C4-2B (cell line): ENCODE measurements at regions not wholly inside any gene's neighbourhood (a gene's known extent, or its start where the extent isn't known, plus 50 kb on each side); places are given as distances from the start of the nearest gene placed in this dataset.

Experiments used
- H3K27ac ChIP-seq: fragments of 450-650 bp; 2 replicates; pipeline ENCODE4 v1.5.1; 2017
- ZFX ChIP-seq: fragments of 450-650 bp; IDR thresholded peaks from 2 replicates; pipeline ENCODE4 v1.6.1; 2017
- TF ChIP-seq, protein P1 (sequence below): fragments of 450-650 bp; conservative IDR thresholded peaks from 2 replicates; pipeline ENCODE4 v1.5.1; 2017; ENCODE audit warnings: mild to moderate bottlenecking

DNA sequence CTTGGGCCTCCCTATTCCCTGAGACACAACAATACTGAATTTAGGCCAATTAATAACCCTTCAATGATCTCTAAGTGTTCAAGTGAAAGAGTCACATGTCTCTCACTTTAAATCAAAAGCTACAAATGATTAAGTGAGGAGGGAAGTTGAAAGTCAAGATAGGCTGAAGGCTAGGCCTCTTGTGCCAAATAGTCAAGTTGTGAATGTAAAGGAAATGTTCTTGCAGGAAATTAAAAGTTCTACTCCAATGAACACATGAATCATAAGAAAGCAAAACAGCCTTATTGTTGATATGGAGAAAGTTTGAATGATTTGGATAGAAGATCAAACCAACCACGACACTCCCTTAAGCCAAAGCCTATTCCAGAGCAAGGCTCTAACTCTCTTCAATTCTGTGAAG is 286.9 kb downstream of the MEIS1 start:
- no peak overlapping the region for H3K27ac ChIP-seq
- no peak for TF ChIP-seq ZFX
- TF ChIP-seq, protein P1, sequence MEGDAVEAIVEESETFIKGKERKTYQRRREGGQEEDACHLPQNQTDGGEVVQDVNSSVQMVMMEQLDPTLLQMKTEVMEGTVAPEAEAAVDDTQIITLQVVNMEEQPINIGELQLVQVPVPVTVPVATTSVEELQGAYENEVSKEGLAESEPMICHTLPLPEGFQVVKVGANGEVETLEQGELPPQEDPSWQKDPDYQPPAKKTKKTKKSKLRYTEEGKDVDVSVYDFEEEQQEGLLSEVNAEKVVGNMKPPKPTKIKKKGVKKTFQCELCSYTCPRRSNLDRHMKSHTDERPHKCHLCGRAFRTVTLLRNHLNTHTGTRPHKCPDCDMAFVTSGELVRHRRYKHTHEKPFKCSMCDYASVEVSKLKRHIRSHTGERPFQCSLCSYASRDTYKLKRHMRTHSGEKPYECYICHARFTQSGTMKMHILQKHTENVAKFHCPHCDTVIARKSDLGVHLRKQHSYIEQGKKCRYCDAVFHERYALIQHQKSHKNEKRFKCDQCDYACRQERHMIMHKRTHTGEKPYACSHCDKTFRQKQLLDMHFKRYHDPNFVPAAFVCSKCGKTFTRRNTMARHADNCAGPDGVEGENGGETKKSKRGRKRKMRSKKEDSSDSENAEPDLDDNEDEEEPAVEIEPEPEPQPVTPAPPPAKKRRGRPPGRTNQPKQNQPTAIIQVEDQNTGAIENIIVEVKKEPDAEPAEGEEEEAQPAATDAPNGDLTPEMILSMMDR = no peak

DNA sequence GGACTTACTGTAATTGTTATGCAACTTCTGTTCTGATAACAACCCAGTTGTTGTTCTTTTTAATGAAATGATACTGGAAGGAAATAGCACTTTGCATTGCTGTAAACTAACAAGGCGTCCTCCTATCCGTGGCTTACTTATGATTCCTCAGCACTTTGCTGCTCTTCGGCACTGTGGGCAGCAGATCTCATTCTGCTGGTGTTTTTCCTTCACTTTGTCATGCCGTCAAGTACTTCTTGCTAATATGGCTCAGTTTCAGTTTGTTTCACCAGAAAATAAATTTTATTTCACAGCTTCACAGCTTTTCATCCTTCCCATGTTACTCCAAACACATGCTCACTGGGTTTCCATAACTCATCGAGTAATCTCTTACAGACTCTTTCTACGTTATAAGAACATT is 289.3 kb downstream of the MEIS1 start:
- TF ChIP-seq ZFX = no peak
- TF ChIP-seq, protein P1 = no peak
- no peak overlapping the region for H3K27ac ChIP-seq

DNA sequence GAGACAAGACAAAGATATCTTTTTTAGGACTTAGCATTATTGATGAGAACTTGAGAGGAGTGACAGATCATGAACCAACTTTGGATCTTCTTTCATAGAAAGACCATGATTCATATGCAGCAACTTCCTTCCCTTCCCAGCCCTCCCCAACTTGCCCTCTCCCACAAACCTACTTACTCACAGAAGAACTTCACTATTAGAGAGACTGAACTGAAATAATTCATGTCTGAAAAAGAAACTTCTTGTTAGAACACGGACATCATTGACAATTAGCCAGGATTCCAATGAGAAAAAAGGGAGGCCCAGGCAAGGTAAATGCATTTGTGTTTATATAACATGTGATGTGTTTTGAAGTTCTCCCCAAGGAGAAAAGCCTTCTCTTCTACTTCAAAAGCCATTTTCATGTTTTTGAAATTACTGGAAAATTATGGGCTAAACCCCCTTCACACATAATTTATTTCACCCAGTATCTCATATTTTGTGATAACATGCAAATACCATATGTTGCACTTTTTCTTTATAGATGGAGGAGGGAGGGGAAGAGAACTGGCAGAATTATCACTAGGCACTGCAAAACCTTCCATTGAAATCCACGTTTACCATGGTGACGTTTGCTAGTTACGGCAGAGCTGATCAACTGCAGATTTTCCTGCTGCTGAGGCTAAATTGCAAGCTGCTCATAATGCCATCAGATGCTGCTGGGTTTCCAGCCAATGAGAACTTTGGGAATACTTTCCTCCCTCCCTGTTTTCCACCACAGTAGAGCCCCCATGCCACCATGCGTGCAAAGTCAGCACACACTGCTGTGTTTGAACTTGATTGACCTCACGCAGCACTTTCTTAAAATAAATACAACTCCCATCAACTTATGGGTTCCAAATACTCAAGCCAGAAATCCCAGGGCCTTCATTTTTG is 294.7 kb downstream of the MEIS1 start:
- TF ChIP-seq, protein P1 = no peak
- no peak for TF ChIP-seq ZFX

DNA sequence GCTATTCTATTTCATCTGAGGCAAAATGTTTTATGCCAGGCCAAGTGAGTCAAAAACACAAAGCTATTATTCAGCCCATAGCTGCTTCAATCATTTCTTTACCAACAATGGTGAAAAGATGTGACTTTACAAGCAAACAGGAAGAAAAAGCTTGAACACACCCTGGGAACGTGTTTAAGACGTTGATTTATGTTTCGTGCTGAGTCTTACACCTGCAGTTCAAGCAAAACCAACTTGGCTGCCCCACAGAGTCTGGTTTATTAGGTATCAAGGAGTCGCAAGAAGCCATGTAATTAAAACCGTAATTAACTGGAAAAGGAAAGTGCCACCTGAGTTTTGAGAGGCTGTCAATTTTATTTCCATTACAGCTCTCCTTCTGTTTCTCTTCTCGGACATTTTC is 295.5 kb downstream of the MEIS1 start:
- no peak overlapping the region for H3K27ac ChIP-seq
- TF ChIP-seq ZFX = no peak
- TF ChIP-seq, protein P1 = no peak

More for the DNA sequence above, 294.7 kb downstream of the MEIS1 start:
- no peak overlapping the region for H3K27ac ChIP-seq

DNA sequence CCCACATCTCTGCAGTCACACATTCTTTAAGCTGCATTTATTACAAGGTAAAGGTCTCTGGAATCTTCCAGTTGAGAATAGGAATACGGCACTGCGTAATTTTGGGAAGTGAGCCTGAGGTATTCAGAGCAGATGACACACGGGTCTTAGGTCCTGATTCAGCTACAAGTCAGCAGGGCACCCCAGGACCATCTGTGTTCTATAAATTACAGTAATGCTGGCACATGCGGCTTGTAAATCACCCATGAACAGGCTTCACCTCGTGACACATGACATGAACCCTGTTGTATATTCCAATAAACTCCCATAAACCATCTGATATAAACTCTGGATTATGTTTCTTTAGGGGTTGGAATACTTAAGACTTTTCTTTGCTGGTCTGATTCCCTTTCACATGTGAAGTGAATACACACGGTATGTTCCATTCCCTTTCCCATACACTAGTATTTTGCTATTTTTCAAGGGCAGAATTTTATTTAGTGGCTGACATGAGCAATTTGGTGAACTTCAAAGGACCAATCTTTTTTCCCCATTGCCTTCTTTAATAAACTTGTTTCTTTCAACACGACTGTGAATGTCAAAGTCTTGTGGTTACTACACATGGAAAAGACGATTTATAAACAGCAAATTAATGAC is 298.6 kb downstream of the MEIS1 start:
- TF ChIP-seq, protein P1 = no peak
- no peak for TF ChIP-seq ZFX
- H3K27ac ChIP-seq = no peak overlapping the region

DNA sequence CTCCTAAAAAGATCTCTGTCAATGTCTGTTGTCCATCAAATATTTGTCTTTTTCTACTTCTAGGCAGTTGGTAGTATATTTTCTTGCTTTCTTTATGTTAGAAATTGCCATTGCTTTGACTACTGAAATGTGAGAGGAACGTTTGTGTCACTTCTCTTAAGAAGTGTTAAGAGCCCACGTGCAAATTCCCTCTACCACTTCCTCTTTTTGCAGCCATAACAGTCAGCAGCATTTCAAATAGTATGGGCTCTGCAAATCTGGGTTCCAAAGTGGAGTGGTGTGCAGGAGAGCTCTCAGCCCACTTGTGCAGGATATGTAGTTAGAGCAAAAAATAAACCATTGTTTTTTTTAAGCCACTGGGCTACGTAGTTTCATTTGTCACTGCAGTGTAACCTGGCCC is 314.0 kb downstream of the MEIS1 start:
- TF ChIP-seq, protein P1 = no peak
- no peak for TF ChIP-seq ZFX
- no peak overlapping the region for H3K27ac ChIP-seq

DNA sequence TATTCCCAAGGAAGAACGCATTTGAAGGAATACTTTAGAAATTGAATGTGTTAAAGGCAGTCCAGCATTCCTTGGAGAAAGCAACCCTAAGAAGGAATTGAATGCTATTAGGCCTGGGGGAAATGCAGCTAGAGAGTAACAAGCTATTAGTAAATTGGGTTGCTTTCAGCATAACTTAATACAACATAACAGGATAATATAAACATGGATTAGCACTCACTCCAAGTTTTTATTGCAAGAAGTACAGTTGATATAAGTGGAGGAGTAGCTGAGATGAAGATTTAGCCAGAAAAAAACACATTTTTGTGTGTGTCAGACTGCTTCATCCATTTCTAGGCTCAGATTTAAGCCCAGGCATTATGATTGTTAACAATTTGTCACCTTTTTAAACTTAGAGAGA is 314.6 kb downstream of the MEIS1 start:
- TF ChIP-seq ZFX = no peak
- TF ChIP-seq, protein P1 = no peak
- no peak overlapping the region for H3K27ac ChIP-seq
